ENCODE measurements at regions not wholly inside any gene's neighbourhood (a gene's known extent, or its start where the extent isn't known, plus 50 kb on each side); places are given as distances from the start of the nearest gene placed in this dataset.

GRCh38 chr10:88195841-88196240, 332.4 kb downstream of the PTEN start:
- TF ChIP-seq CTCF (conservative IDR thresholded peaks at IDR 0.05 in 1 of 2, IDR thresholded peaks at IDR 0.05 in 1 of 2; ENCODE audit: extremely low read depth in 1 of 2, insufficient read depth in 1 of 2, low read depth in 1 of 2, low read length in 2 of 2) (no peak), EZH2 (IDR thresholded peaks at IDR 0.05; ENCODE audit: borderline replicate concordance, low read length) (no peak)
